ENCODE measurements at regions not wholly inside any gene's neighbourhood (a gene's known extent, or its start where the extent isn't known, plus 50 kb on each side); places are given as distances from the start of the nearest gene placed in this dataset.

DNA sequence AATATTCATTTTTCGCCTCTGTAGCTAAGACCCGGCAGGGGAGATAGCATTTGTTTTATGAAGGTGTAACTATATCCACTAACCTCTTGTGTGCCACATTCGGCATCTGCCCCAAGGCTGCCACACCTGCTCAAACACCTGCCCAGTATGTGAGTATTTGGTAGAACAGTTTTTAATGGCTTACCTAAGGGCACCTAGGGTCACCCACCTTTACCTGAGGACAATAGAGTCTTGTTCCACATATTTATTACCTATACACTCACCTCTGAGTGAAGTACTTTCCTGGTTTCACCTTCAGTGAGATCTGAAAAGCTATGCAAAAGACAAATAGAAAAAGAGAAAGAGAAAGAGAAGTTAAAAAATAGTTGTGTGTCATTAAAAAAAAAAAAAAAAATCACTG lies 68.0 kb upstream of the PIP5K1B start:
- TF ChIP-seq, protein P1, sequence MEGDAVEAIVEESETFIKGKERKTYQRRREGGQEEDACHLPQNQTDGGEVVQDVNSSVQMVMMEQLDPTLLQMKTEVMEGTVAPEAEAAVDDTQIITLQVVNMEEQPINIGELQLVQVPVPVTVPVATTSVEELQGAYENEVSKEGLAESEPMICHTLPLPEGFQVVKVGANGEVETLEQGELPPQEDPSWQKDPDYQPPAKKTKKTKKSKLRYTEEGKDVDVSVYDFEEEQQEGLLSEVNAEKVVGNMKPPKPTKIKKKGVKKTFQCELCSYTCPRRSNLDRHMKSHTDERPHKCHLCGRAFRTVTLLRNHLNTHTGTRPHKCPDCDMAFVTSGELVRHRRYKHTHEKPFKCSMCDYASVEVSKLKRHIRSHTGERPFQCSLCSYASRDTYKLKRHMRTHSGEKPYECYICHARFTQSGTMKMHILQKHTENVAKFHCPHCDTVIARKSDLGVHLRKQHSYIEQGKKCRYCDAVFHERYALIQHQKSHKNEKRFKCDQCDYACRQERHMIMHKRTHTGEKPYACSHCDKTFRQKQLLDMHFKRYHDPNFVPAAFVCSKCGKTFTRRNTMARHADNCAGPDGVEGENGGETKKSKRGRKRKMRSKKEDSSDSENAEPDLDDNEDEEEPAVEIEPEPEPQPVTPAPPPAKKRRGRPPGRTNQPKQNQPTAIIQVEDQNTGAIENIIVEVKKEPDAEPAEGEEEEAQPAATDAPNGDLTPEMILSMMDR (conservative IDR thresholded peaks at IDR 0.05; ENCODE audit: low read length): no peak
- TF ChIP-seq EZH2phosphoT487 (IDR thresholded peaks at IDR 0.05; ENCODE audit: borderline replicate concordance): no peak
